H9 (cell line): ENCODE measurements at regions not wholly inside any gene's neighbourhood (a gene's known extent, or its start where the extent isn't known, plus 50 kb on each side); places are given as distances from the start of the nearest gene placed in this dataset.

ENCODE experiments used
- DNase-seq: peaks from one replicate; pipeline ENCODE4 v3.0.0-alpha.2; 2017
- H2AFZ ChIP-seq: one replicate; pipeline ENCODE4 v1.6.1; 2013; ENCODE audit warnings: mild to moderate bottlenecking, low read length, control low read depth, moderate library complexity
- H2AK5ac ChIP-seq: 2 replicates; pipeline ENCODE4 v1.6.1; 2013; ENCODE audit warnings: low read length, control low read depth, mixed read lengths; ENCODE audit not compliant: insufficient read length
- H2BK120ac ChIP-seq: one replicate; pipeline ENCODE4 v1.6.1; 2013; ENCODE audit warnings: low read depth, mild to moderate bottlenecking, low read length, control low read depth, inconsistent platforms; ENCODE audit not compliant: poor library complexity, severe bottlenecking
- H2BK12ac ChIP-seq: 2 replicates; pipeline ENCODE4 v1.6.1; 2013; ENCODE audit warnings: low read length, control low read depth, mixed read lengths, low read depth; ENCODE audit not compliant: insufficient read length
- H2BK15ac ChIP-seq: 2 replicates; pipeline ENCODE4 v1.6.1; 2013; ENCODE audit warnings: low read depth, low read length, control low read depth
- H2BK20ac ChIP-seq: one replicate; pipeline ENCODE4 v1.6.1; 2013; ENCODE audit warnings: low read depth, mild to moderate bottlenecking, low read length, control low read depth, inconsistent platforms; ENCODE audit not compliant: poor library complexity, severe bottlenecking
- H2BK5ac ChIP-seq: 2 replicates; pipeline ENCODE4 v1.6.1; 2013; ENCODE audit warnings: low read length, control low read depth, mixed read lengths; ENCODE audit not compliant: insufficient read length
- H3K14ac ChIP-seq: 2 replicates; pipeline ENCODE4 v1.6.1; 2013; ENCODE audit warnings: low read length, control low read depth; ENCODE audit not compliant: insufficient read depth
- H3K18ac ChIP-seq: 2 replicates; pipeline ENCODE4 v1.6.1; 2013; ENCODE audit warnings: low read depth, mild to moderate bottlenecking, mixed read lengths, low read length, control low read depth; ENCODE audit not compliant: insufficient read length
- H3K23ac ChIP-seq: 2 replicates; pipeline ENCODE4 v1.6.1; 2013; ENCODE audit warnings: low read length, control low read depth, mixed read lengths, low read depth; ENCODE audit not compliant: insufficient read length
- H3K23me2 ChIP-seq: 2 replicates; pipeline ENCODE4 v1.6.1; 2013; ENCODE audit warnings: low read depth, mild to moderate bottlenecking, mixed read lengths, low read length, control low read depth; ENCODE audit not compliant: insufficient read length, poor library complexity, severe bottlenecking
- H3K27ac ChIP-seq: 2 replicates; pipeline ENCODE4 v1.5.1; 2013; ENCODE audit warnings: low read length, control low read depth, mixed read lengths, low read depth; ENCODE audit not compliant: insufficient read length
- H3K27me3 ChIP-seq: 2 replicates; pipeline ENCODE4 v1.6.1; 2013; ENCODE audit warnings: low read length, control low read depth, inconsistent platforms; ENCODE audit not compliant: insufficient read depth
- H3K4ac ChIP-seq: 2 replicates; pipeline ENCODE4 v1.6.1; 2013; ENCODE audit warnings: low read depth, mild to moderate bottlenecking, control low read depth, inconsistent platforms, low read length, moderate library complexity
- H3K4me1 ChIP-seq: 2 replicates; pipeline ENCODE4 v1.6.1; 2013; ENCODE audit warnings: low read length, control low read depth, inconsistent platforms; ENCODE audit not compliant: insufficient read depth
- H3K4me2 ChIP-seq: 2 replicates; pipeline ENCODE4 v1.6.1; 2013; ENCODE audit warnings: low read length, control low read depth, mixed read lengths; ENCODE audit not compliant: insufficient read length, insufficient read depth
- H3K56ac ChIP-seq: 2 replicates; pipeline ENCODE4 v1.6.1; 2013; ENCODE audit warnings: low read depth, mild to moderate bottlenecking, mixed read lengths, low read length, control low read depth; ENCODE audit not compliant: insufficient read length
- H3K79me1 ChIP-seq: 2 replicates; pipeline ENCODE4 v1.6.1; 2013; ENCODE audit warnings: low read depth, mild to moderate bottlenecking, moderate library complexity, low read length, control low read depth, inconsistent platforms; ENCODE audit not compliant: insufficient read depth, poor library complexity, severe bottlenecking
- H3K79me2 ChIP-seq: 2 replicates; pipeline ENCODE4 v1.6.1; 2013; ENCODE audit warnings: low read length, control low read depth, inconsistent platforms; ENCODE audit not compliant: insufficient read depth
- H3K9ac ChIP-seq: 2 replicates; pipeline ENCODE4 v1.6.1; 2013; ENCODE audit warnings: low read length, control low read depth, mixed read lengths; ENCODE audit not compliant: insufficient read length; ENCODE audit errors: extremely low read depth
- H3K9me3 ChIP-seq: one replicate; pipeline ENCODE4 v1.6.1; 2013; ENCODE audit warnings: low read depth, low read length, inconsistent platforms; ENCODE audit not compliant: control insufficient read depth
- H3T11ph ChIP-seq: one replicate; pipeline ENCODE4 v1.6.1; 2013; ENCODE audit warnings: mild to moderate bottlenecking, low read length, control low read depth, inconsistent platforms
- H4K20me1 ChIP-seq: one replicate; pipeline ENCODE4 v1.6.1; 2013; ENCODE audit not compliant: control insufficient read depth, insufficient read length, insufficient read depth
- H4K5ac ChIP-seq: 2 replicates; pipeline ENCODE4 v1.6.1; 2013; ENCODE audit warnings: low read depth, mild to moderate bottlenecking, mixed read lengths, low read length, control low read depth; ENCODE audit not compliant: insufficient read length
- H4K8ac ChIP-seq: replicated peaks from 2 replicates; pipeline ENCODE4 v1.6.1; 2013; ENCODE audit warnings: low read length, control low read depth, mixed read lengths, low read depth; ENCODE audit not compliant: insufficient read length
- H4K91ac ChIP-seq: 2 replicates; pipeline ENCODE4 v1.6.1; 2013; ENCODE audit warnings: low read depth, mild to moderate bottlenecking, moderate library complexity, mixed read lengths, low read length, control low read depth; ENCODE audit not compliant: insufficient read length
- H3K27ac Mint-ChIP-seq, 3 experiments: 2 replicates in 2 of 3; 3 replicates in 1 of 3; pipeline ENCODE4 v1.8.0; 2020 to 2021; ENCODE audit warnings: mixed read lengths in 3 of 3, mild to moderate bottlenecking in 1 of 3, moderate library complexity in 1 of 3
- H3K27me3 Mint-ChIP-seq: 2 replicates; pipeline ENCODE4 v1.8.0; 2021; ENCODE audit warnings: low read depth, mild to moderate bottlenecking, moderate library complexity, mixed read lengths
- H3K36me3 Mint-ChIP-seq, 3 experiments: 2 replicates in 2 of 3; 3 replicates in 1 of 3; pipeline ENCODE4 v1.8.0; 2020 to 2021; ENCODE audit warnings: low read depth in 3 of 3, mixed read lengths in 3 of 3; ENCODE audit not compliant: insufficient read depth in 1 of 3
- H3K4me1 Mint-ChIP-seq, 2 experiments: 2 replicates each; pipeline ENCODE4 v1.8.0; 2020; ENCODE audit warnings: mixed read lengths in 2 of 2
- H3K4me3 Mint-ChIP-seq, 2 experiments: 2 replicates in 1 of 2; 3 replicates in 1 of 2; pipeline ENCODE4 v1.8.0; 2020 to 2021; ENCODE audit warnings: mild to moderate bottlenecking in 2 of 2, mixed read lengths in 2 of 2, moderate library complexity in 1 of 2
- H3K9me3 Mint-ChIP-seq, 2 experiments: 2 replicates in 1 of 2; 3 replicates in 1 of 2; pipeline ENCODE4 v1.8.0; 2020; ENCODE audit warnings: mild to moderate bottlenecking in 2 of 2, mixed read lengths in 2 of 2, moderate library complexity in 1 of 2
- CTCF ChIP-seq: fragments of 200-600 bp; sonication (generic); conservative IDR thresholded peaks from 3 replicates; pipeline ENCODE4 v1.8.0; 2021; ENCODE audit warnings: antibody characterized with exemption, mild to moderate bottlenecking
- WGBS: extraction: QIAGEN DNeasy Blood & Tissue Kit; methylation state at CpG from one replicate; pipeline ENCODE4 v1.1.7; 2013; ENCODE audit warnings: missing lambda C conversion rate, low lambda C conversion rate, mixed read lengths; ENCODE audit not compliant: insufficient read length; ENCODE audit errors: extremely low coverage; 5-methylcytosine and 5-hydroxymethylcytosine counted together

GRCh38 chr6:137427656-137428290 lies 66.4 kb downstream of the OLIG3 start:
- H3K4me1 Mint-ChIP-seq: peaks cover 34% of the 10 kb centered on the region in 2 experiments

More at GRCh38 chr6:137427656-137428290, 66.4 kb downstream of the OLIG3 start:
- Histone ChIP-seq H4K91ac (no peak overlapping the region), H3K23ac (no peak overlapping the region), H4K5ac (no peak overlapping the region), H3K4me2 (no peak overlapping the region), H2BK15ac (no peak overlapping the region), H3K4ac (no peak overlapping the region), H3K14ac (no peak overlapping the region), H2BK20ac (no peak overlapping the region), H4K8ac (no peak overlapping the region), H4K20me1 (no peaks in the 10 kb centered on the region), H2AK5ac (no peak overlapping the region), H3K56ac (no peak overlapping the region), H2BK12ac (no peak overlapping the region), H3K79me2 (no peaks in the 10 kb centered on the region), H3K27ac (no peak overlapping the region), H3K9me3 (no peaks in the 10 kb centered on the region), H2BK120ac (no peak overlapping the region), H2BK5ac (no peak overlapping the region), H3K27me3 (0 out of 2 replicates have a peak, but pooled peaks cover 2% of the 10 kb centered on the region), H2AFZ (no peak overlapping the region), H3K79me1 (no peaks in the 10 kb centered on the region), H3K23me2 (no peaks in the 10 kb centered on the region), H3K9ac (no peak overlapping the region), H3K18ac (no peak overlapping the region), H3K4me1 (peaks cover 6% of the 10 kb centered on the region; the same call in 1 of the 2 replicates), H3T11ph (no peak overlapping the region)
- DNase-seq: no peak
- Mint-ChIP-seq H3K27ac (no peak overlapping the region), H3K9me3 (no peaks in the 10 kb centered on the region; a peak in 1 of 5 replicates), H3K27me3 (no peaks in the 10 kb centered on the region), H3K36me3 (0 out of 7 replicates have a peak, but pooled peaks cover 0 to 1% (median 0%) of the 10 kb centered on the region in 3 experiments), H3K4me3 (no peak overlapping the region)
- TF ChIP-seq CTCF: no peak
- no CpG with 5 or more reads among the region's 7 CpGs for whole genome bisulfite sequencing
